HG03108 (cell line): ENCODE measurements at regions not wholly inside any gene's neighbourhood (a gene's known extent, or its start where the extent isn't known, plus 50 kb on each side); places are given as distances from the start of the nearest gene placed in this dataset.
"Not testable (repeated sequence)": the region's sequence is repeated elsewhere in the genome, so short reads cannot be mapped to it uniquely, and the experiment has no call there.

ENCODE experiments used
- ATAC-seq: cut with Tn5 transposase; IDR thresholded peaks from one replicate; pipeline ENCODE4 v1.9.1; 2021; ENCODE audit warnings: moderate library complexity; ENCODE audit not compliant: unreplicated experiment

- not testable (repeated sequence) for ATAC-seq
These were observed 203.4 kb upstream of the WSB1 start for GRCh38 chr17:27090450-27091042.

GRCh38 chr17:27091043-27091497 lies 202.8 kb upstream of the WSB1 start:
- ATAC-seq = no peak

GRCh38 chr17:27094179-27094578 lies 199.7 kb upstream of the WSB1 start:
- ATAC-seq = not testable (repeated sequence)

- ATAC-seq = not testable (repeated sequence)
These were observed 198.1 kb upstream of the WSB1 start for GRCh38 chr17:27095821-27096220.

- ATAC-seq = not testable (repeated sequence)
These were observed 194.6 kb upstream of the WSB1 start for GRCh38 chr17:27099266-27099665.

- not testable (repeated sequence) for ATAC-seq
These were observed 189.2 kb upstream of the WSB1 start for GRCh38 chr17:27104605-27105221.

- no peak for ATAC-seq
These were observed 188.3 kb upstream of the WSB1 start for GRCh38 chr17:27105636-27106035.

GRCh38 chr17:27106347-27106981 lies 187.4 kb upstream of the WSB1 start:
- no peak for ATAC-seq

GRCh38 chr17:27106982-27107360 lies 186.9 kb upstream of the WSB1 start:
- no peak for ATAC-seq

- not testable (repeated sequence) for ATAC-seq
These were observed 186.3 kb upstream of the WSB1 start for GRCh38 chr17:27107386-27108328.

- no peak for ATAC-seq
These were observed 184.6 kb upstream of the WSB1 start for GRCh38 chr17:27109346-27109745.

- ATAC-seq = no peak
These were observed 140.9 kb upstream of the WSB1 start for GRCh38 chr17:27153005-27153404.

- ATAC-seq = no peak
These were observed 138.0 kb upstream of the WSB1 start for GRCh38 chr17:27155866-27156265.

GRCh38 chr17:27157297-27157696 lies 136.6 kb upstream of the WSB1 start:
- ATAC-seq = no peak

- no peak for ATAC-seq
These were observed 136.0 kb upstream of the WSB1 start for GRCh38 chr17:27157898-27158297.

- ATAC-seq = no peak
These were observed 135.5 kb upstream of the WSB1 start for GRCh38 chr17:27158382-27158781.

- ATAC-seq = no peak
These were observed 113.6 kb upstream of the WSB1 start for GRCh38 chr17:27180322-27180721.

- ATAC-seq = not testable (repeated sequence)
These were observed 112.5 kb upstream of the WSB1 start for GRCh38 chr17:27181379-27181925.

- ATAC-seq = no peak
These were observed 112.0 kb upstream of the WSB1 start for GRCh38 chr17:27181935-27182334.

GRCh38 chr17:27197505-27197904 lies 96.4 kb upstream of the WSB1 start:
- not testable (repeated sequence) for ATAC-seq

- no peak for ATAC-seq
These were observed 94.0 kb upstream of the WSB1 start for GRCh38 chr17:27199948-27200347.
